HG02763 (cell line): ENCODE measurements at regions not wholly inside any gene's neighbourhood (a gene's known extent, or its start where the extent isn't known, plus 50 kb on each side); places are given as distances from the start of the nearest gene placed in this dataset.

Source experiments
- ATAC-seq: cut with Tn5 transposase; IDR thresholded peaks from one replicate; pipeline ENCODE4 v1.9.1; 2021; ENCODE audit warnings: mild to moderate bottlenecking, moderate library complexity; ENCODE audit not compliant: unreplicated experiment

DNA sequence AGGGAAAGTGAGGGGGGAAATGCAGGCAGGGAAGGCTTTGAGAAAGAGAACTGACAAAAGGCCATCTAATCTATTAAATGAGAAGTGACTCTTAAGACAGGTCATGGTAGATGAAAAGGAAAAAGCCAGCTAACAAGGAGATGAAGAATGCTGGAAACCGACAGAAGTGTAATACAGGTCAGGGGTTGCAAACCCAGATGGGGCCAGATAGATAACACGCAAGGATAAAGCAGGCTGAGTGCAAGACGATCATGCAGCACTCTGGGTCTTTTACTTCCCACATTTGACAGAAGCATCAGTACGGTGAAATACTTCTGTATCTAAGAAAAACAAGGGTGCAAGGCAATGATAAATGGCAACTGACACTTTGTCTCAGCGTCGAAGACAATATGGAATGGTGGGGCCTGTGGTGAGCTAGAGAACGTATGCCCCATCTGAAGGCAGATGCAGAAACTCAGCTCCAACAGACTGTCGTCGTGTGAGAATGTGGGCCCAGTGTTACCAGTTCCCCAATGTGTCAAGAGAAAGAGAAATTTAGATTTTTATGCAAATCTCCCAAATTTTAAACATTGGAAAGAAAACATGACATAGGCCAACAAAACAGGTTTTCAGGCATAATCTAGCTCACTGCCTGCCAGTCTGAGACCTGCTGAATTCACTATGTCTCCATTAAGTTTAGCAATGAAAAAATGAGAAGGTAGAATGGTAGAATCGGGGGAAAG is 187.4 kb downstream of the PHLDA1 start:
- no peak for ATAC-seq

DNA sequence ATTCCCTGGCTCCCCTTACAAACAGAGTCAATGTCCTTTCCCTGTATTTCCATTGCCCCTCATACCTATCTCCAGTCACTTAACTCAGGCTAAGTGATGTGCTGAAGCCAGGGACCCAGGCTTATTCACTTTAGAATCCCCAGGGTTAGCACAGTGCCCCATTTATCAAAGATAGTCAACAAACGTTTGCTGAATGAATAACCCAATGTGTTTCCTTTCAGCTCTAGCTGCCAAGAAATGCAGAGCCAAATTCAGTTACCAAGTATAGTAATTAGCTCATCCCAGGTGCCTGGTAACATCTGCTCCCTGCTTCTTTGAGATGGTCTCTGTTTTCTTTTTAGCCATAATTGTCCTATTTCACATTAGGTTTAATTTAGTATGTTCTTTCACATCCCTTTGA is 189.5 kb downstream of the PHLDA1 start:
- ATAC-seq = no peak

DNA sequence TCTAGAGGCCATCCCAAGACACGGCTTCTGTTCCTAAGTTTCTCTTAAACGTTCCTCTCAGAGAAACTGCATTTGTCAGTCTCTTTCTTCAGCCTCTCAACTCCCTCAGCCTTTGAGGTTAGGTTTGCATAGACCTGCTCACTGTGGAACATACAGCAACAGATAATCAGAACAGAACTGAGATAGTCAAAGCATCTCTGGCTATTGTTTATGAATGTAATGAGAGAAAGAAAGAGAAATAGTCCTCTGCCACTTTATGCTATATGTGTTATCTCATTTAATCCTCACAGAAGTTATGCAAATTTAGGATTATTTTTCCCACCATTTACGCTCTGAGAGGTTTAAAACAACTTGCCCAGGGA is 190.6 kb downstream of the PHLDA1 start:
- ATAC-seq = no peak

DNA sequence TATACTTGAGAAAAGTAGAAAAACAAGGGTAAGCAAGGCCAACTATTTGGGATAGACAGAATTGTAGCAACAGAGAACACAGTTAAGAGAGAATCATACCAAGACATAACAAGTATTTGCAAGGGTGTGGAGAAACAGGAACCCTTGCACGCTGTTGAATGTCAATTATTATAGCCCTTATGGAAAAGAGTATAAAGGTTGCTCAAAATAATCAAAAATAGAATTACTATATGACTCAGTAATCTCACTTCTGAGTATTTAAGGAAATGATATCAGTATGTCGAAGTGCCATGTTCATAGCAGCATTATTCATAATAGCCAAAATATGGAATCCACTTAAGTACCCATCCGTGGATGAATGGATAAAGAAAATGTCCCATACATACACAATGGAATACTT is 193.3 kb downstream of the PHLDA1 start:
- ATAC-seq = no peak

DNA sequence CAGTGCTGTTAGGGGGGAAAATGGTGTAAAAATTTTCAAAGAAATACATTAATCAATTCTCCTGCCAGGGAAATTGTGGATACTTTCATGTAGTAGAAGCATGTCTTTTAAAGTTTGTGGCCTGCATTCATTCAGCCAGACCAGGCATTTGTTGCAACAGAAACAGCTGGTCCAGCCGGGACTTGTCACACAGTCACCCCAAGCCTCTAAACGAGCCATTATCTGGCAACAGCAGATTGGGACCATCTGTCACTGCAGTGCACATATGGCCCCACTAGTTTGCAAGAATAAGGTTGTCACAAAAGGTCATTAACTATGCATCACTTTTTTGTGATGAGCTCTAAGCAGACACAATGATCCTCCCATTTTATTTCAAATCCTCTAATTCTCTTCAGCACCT is 193.9 kb downstream of the PHLDA1 start:
- no peak for ATAC-seq

DNA sequence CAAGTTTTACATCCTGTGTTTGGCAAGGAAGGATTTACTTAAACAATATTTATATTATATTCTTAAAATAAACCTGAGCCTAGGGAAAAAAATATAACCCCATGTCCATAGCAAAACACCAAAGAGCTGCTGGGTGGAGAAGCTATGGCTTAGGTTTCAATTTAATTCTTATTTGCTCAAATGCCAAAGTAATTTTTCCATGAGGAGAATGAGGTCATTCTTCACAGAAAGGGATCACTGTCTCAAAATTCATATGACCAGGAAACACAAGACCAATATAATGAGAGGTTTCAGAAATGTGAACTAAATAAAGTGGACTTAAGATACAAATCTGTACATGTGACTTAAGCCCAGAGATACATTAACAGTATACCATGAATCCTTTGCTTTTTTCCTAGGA is 195.0 kb downstream of the PHLDA1 start:
- no peak for ATAC-seq

DNA sequence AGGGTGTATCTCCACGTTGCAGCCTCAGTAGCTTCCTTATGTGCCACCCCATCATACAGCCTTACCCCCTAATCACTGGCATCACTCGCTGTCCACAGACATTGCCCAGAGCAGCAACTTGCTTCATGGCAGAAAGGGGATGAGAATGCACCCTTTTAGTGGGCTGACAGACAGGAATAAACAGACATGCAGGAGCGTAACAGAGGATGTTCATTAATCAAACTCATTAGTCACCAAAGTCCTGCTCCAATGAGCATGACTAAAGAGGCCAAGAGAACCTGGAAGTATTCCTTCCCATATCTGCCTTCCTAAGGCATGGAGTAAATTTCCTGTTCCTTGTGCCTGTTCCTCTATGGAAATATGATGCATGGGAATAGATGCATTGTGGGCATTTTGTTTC is 197.0 kb downstream of the PHLDA1 start:
- ATAC-seq = no peak

DNA sequence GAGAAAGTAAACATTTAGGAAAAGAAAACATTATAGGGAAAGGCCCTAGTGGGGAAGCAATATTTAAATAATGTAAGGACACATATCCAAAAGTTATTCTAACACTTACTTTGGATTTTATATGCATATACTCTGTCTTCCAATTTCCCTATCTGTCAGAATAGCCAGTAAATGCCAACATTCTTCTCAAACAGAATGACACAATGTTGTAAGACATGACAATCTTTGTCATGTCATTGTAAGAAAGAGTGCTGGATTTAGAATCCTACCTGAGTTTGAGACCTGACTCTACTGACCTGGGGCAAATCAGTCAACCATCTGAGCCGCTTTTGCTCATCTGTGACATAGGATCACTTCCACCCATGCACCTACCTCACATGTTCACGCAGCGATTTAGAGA is 198.3 kb downstream of the PHLDA1 start:
- ATAC-seq = no peak

DNA sequence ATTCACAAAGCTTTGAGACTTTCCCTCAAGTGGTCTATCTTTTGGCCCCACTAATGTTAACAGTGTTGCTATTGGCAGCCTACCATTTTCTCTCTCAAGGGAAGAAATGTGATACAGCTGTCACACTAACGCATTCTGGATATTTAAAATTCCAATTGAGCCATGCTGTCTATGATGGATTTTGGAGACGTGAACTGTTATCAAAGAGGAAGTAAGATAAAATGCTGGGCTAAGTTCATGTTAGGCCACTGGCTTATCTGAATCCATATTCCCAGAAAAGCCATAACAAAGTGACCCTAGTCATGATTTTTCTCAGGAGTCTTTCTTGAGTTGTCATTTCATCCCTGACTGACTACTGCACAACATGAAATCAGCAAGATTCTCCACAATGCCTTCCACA is 200.2 kb downstream of the PHLDA1 start:
- no peak for ATAC-seq

DNA sequence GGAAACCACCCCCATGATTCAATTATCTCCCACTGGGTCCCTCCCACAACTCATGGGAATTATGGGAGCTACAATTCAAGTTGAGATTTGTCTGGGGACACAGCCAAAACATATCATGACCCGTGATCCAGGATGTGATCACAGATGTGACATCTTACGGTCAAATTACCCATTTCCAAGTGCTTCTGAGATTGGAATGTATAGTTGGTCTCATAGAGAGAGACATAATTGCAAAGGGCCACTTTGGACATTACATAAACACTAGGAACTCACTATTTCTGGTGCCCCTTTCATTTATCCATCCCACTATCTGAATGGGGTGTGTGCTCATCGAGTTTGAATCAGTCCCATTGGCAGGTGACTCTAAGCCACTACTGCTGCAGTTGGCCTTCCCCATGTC is 204.5 kb downstream of the PHLDA1 start:
- no peak for ATAC-seq

DNA sequence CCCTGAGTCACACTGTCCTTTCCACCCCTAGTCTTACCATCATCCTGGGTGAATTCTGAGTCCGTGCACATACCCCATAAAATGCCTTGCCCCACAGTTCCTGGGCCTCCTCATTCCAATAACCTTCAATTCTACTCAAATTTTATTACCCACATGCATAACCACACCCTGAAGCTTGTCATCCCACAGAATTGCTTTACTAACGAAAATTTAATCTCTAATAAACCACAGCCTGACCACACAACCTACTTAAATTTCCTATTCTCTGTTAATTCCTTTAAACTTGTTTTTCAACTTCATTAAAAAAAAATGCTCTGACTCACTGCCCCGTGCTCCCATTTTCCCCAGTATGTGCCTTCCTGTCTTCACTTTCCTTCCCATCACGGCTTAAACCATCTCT is 205.9 kb downstream of the PHLDA1 start:
- ATAC-seq = no peak

DNA sequence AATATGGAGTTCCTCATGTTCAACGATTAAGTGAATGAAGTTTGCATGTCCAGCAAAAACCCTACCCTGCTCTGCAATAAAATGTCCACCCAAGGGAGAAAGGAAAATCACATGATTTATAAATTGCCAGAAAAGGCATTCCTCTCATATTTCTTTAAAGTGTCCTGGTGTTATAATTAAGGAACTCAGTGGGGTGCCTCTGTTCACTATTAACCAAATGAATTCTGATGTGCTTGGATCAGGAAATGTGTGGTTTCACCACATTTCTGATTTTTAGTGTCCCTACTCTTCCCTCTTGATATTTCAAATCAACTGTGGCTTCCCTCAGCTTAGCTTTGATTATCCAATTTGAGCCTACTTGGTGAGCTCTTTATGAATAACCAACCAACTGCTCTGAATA is 208.1 kb downstream of the PHLDA1 start:
- ATAC-seq = no peak

DNA sequence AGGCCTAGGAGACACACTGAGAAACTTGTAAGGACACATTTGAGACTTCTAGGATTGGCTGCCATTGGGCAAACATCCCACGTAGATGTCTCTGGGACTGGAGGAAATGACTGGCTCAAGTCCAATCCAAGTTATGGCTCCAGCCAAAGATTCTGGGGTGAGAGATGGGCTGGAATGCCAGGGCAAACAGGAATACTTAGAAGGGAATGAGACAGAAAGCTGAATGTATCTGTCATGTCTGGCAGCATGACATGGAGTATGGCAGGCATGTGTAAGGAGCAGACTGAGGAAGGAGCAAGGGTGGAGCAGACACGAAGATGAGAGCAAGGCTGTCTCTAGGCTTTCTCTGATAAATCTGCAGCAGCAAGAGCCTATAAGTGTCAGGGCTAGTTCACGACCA is 209.2 kb downstream of the PHLDA1 start:
- ATAC-seq = no peak

DNA sequence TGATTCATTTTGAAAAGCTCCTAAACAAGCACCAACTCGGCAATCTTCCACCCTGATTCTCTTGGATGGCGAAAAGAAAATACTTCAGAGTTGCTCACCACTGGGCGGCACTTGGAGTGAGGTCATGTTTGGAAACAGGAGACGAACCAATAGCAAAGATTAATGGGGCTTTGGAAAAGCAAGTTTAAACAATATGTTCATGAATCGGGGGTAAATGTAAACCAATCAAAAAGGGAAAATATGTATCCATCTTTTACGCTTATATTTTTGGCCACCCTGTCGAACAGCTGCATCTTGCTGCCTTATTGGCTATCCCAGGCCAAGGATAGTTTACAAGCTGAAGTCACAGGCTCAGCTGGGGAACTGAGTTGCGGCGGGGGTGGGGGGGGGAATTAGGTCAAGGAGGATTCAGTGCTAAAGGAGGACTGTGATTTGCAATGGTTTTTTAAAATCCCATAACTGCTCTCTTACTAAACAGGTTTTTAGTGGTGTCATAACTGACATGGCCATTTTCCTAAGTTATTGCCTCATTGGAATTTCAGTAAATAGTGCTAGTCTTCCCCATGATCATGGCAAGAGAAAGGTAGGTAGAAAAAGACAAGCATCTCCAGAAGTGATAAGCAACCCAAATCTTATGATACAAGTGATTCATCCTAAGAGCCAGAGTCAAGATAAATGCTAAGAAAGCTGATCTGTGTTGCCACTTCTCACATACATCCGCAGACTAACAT is 210.6 kb downstream of the PHLDA1 start:
- ATAC-seq = no peak

DNA sequence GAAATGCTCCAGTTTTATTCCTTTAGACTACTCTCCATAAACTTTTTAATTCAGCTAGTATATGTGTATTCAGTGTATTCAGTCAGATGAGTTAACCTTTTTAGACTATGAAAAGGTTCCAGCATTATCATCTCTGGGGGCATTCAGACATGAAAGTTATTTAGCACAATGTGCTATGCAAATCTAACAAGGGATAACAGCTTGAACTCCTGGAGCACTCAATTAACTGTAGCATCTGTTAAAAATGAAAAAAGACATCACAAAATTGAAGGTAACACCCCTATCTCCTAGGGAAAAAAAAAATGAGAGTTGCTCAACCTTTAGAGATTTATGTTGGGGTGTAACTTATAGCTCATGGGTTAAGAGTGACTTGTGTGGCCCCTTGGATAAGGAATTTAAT is 211.5 kb downstream of the PHLDA1 start:
- ATAC-seq = no peak

DNA sequence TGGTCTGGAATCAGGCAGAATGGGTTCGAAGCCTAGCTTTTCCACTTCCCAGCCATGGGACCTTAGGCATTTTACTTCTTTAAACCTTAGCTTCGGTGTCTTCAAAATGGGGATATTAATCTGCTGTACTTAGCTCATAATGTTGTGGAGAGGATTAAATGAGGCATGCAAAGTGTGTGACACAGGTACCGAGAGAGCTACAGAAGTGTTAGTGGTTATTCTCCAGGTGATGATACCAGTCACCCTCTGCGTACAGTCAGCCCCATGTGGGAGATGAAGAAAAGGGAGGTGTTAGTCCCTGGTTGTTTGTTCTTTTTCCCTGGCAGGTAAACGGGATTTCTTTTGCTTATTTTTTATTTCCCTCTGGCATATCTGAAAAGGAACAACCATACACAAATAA is 212.1 kb downstream of the PHLDA1 start:
- no peak for ATAC-seq

DNA sequence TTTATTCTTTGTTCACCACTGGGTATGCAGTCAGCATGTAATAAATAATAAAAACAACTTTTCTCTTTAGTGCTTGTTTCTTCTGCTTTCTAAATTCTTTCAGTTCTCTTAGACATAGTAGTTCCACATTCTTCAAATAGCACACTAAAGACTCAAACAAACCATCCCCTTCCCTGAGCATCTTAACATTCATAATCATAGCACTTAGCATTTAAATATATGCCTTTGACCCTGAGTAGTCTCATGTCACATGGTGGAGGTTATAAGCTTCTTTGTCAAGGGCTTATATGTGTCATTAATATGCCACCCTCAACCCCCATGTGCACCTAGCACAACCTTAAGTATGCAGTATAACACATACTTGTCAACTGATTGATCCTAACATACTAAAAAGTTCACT is 212.7 kb downstream of the PHLDA1 start:
- no peak for ATAC-seq

DNA sequence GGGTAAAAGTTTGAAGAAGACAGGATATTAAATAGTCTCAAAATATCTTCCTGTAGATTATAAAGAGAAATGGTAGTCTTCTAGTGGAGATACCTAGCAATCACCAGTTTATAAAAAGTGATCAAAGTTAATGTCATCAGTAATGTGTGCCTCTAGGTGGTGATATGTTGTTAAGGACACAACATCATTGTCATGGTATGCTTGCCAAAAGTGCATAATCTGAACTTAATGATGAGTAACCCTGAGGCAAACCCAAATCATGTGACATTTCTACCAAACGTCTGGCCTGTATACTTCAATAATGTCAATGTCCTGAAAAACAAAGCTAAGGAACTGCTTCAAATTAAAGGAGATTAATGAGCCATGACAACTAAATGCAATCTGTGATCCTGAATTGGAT is 214.7 kb downstream of the PHLDA1 start:
- ATAC-seq = no peak

DNA sequence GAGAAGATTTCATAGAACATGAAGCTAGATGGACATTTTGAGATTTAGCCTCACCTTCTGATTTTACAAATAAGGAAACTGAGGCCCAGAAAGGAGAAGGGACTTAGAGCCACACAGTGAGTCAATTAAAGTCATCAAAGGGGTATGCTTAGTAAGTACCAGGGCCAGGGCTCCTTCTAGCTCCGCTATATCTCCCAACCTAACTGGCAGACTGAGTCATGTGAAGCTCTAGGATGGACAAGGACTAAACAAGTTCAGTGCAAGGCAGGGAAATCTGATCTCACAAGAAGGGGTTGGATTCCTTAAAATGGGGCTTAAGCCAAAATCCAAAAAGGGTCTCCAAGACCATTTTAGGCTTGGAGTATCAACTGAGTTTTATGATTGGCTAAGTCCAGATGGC is 215.8 kb downstream of the PHLDA1 start:
- ATAC-seq = no peak

DNA sequence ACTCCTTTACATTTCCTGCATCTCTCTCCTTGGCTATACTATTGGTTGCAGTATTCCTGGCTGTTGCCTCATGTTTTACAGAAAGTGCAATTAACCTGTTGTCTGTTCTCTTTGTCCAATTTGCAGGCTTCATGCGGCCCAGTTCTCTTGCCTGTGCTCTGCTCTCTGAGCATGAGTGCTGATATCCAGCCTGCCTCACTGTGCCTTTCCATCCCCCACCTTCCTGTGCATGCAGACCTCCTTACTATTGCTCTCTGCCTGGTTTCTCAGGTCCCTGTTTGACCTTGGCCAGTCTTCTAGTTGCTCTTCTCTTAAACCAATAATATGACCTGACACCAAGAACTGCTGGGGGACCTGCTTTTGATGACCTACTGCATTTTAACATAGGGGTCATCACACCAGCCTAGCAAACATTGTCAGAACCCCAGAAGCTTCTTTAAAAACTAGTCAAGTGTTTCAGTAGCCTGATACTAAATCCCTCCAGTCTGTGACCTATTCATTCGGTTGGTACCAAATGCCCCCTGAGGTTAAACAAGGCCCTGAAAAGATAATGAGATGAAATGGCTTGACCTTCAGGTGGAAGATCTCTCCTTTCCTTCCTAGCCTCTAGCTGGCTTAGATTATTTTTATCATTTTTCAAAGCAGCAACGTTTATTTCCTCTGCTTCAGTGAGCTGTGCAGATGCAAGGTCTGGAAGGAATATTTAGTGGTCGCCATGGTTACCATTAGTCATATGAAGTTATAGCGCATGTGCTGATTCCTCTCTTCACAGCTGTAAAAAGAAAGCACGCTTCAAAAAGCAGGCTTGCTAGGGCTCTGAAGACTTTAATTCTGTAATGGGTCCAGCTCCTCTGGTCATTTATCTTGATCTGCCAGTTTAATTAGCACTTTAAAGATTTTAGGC is 216.5 kb downstream of the PHLDA1 start:
- no peak for ATAC-seq

DNA sequence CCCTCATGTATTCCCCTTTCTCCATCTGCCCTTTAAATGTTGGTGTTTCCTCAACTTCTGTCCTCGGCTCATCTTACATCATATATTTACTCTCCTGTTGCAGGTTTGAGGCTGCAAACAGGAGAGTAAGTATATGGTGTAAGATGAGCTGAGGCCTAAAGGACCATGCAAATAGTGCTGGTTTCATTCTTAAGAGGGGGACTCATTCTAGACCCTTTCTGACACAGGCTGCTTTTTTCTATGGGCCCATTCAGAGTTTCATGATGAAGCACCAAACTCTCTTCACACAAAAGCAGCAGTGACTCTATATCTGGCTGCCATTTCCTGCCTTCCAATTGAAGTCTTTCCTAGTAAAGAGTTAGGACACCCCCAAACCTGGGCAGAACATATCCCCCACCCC is 218.5 kb downstream of the PHLDA1 start:
- no peak for ATAC-seq
